CD4-positive, alpha-beta T cell treated with Interleukin-12 subunit alpha and Interleukin-12 subunit beta, for 1 hour (primary cell): ENCODE measurements at regions not wholly inside any gene's neighbourhood (a gene's known extent, or its start where the extent isn't known, plus 50 kb on each side); places are given as distances from the start of the nearest gene placed in this dataset.

ENCODE experiments used
- DNase-seq: peaks from one replicate; pipeline ENCODE4 v3.0.0-alpha.2; 2020

- DNase-seq: no peak
Measured at GRCh38 chr5:92912283-92912682, 668.7 kb downstream of the NR2F1-AS1 start.

DNA sequence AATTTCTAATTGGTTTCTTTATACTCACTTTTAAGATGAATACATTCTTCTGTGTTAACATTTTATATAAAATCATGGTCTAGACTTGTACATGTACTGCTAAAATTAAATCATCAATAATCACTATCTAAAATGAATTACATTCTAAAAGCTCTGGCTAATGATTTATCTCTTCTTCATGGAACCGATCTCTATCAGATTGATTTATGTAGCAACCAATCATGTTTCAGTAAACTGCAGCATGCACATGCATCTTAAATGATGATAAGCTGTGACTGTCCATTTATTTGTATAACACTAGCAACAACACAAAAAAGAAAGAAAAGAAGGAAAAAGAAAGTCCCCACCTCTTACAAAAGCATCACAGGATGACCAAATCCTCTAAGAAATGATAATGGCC lies 669.2 kb downstream of the NR2F1-AS1 start:
- DNase-seq: no peak

DNA sequence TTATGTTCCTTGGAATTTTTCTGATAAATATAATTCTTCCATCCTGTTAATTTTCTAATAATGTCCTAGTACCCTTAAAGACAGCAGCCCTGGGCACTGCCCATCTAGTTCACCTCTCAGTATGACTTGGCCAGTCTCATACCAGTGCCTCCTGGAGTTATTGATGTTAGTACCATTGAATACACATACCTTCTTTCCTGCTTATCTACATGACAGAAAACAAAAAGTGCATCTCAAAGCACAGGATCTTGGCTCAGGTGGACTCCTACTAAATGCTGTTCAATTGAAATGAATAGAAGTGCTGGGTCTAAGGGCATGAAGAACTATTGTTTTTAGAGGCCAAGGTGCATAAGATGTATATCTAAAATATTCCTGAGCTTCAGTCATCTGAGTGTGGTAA lies 669.7 kb downstream of the NR2F1-AS1 start:
- DNase-seq: no peak

DNA sequence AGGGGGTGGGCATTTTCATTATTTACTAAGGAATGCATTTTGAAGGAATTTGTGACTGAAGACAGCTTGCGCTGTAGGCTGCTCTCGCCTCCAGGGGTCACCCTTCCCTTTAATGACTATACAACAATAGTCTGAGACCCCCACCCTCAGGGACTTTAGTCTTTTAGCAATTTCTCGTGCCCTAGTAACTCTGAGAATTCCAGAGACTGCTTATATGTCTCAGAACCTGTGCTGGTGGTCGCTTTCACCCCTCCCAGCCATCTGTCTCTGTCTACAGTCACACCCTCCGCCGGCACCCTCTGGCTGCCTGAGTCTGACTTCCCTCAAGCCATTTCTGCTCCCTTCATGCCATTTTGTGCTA lies 671.4 kb downstream of the NR2F1-AS1 start:
- no peak for DNase-seq

DNA sequence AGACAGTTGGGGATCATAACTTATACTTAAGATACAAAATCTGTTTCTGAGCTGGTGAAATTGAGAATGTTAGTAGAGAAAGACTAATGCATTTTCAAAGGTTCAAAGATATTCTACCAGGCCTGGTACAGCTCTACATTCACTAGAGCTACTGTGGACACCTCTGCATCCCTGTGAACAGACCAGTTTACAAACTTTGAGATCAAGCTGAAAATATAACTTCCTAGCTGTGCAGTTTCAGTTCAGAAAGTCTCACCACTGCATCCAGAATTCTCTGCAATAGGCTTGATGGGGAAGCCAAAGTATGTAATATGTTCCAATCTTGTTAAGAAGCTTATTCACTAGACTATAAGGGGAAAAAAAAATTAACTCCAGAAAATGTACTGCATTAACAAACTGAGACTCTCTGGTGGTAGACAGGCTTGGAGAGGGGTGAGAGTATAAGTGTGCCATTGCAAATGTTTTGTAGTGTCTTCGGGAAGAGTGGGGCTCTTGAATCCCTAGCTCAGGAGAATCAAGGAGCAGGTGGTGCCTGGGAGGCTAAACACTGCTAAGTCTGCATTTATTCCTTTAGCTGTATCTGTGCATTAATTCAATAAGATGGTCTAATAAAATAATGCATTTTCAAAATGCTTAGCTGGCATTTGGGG lies 671.9 kb downstream of the NR2F1-AS1 start:
- DNase-seq: no peak

- DNase-seq: no peak
Measured at GRCh38 chr5:92907938-92908606, 672.9 kb downstream of the NR2F1-AS1 start.

DNA sequence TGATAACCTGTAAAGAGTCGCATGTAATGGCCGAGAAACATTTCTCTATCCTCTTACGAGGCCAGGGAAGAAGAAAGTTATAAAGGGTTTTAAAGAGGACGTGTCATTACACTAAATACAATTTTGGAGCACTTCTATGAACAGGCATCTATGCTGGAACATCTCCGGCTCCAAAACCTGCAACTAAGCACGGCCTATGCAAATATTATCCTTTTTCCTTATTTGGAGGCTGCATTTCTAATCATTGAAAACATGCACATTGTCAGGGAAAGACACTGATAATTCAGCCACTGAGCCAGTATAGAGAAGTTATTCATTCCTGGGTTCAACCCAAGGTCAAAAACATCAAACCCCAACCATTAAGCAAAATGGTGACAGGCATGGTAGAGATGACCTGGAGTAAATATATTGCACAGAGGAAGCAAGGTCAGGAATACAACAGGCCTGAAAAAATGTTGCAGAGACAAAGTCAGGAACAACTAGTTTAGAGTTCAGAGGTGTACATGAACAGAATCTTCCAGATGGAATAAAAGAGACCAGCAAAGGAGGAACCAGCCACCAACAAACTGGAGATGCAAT lies 674.1 kb downstream of the NR2F1-AS1 start:
- no peak for DNase-seq

- DNase-seq: no peak
Measured at GRCh38 chr5:92904021-92904420, 677.0 kb downstream of the NR2F1-AS1 start.

DNA sequence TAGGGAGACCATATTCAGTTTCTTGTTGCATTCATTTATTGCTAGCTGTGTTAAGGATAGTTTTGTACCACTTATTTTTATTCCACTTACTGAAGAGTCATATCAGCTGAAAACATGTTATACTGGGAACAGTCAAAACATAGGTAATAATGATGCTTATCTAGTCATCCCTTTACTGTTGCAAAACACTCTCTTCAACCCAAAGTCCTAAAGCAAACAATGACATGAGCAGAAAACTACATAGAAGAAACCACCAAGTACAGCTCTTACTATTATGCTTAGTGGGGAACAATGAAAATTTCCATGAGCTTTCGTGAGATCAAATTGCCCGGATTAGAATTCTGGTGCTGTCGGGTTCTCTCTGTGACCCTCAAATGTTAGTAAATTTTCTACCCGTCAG lies 681.4 kb downstream of the NR2F1-AS1 start:
- no peak for DNase-seq

GRCh38 chr5:92896722-92897121 lies 684.3 kb downstream of the NR2F1-AS1 start:
- no peak for DNase-seq

DNA sequence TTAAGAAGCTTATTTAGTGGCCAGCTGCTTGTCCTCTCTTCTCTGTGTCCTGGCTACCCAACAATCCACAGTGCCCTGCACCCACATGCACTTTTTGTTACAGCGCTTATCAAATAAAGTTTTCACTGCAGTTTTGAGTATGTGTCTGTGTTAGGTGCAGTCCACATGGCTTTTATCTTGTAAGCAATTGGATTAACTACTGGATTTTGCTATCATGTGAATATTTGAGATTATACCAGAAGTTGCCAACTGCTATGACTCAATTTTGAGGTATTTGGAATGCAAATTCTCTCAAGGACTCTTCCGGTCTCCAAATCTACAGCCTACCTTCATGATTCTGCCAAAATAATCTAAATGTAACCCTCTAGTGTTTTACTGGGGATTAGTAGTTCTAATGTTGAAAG lies 690.2 kb downstream of the NR2F1-AS1 start:
- no peak for DNase-seq

GRCh38 chr5:92889140-92889539 lies 691.9 kb downstream of the NR2F1-AS1 start:
- no peak for DNase-seq

GRCh38 chr5:92887254-92887653 lies 693.8 kb downstream of the NR2F1-AS1 start:
- no peak for DNase-seq

- DNase-seq: no peak
Measured at GRCh38 chr5:92886751-92887150, 694.3 kb downstream of the NR2F1-AS1 start.

DNA sequence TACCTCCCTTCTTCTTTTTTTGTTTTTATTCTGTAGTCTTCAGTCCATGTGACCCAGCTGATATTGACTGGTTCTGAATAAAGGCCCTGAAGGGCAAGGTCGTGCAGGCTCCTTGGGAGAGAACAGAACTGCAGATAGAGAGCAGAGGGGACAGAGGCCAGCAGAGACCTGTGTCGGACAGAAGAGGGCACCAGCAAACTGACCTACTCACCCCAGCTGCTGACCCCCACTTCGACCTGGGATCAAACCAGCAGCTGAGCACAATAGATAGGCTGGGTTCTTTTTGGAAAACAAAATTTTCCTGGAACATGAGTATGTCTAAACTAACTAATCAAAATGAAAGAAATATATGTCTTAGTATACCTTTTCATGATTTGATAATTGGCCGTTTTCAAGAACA lies 695.1 kb downstream of the NR2F1-AS1 start:
- no peak for DNase-seq

DNA sequence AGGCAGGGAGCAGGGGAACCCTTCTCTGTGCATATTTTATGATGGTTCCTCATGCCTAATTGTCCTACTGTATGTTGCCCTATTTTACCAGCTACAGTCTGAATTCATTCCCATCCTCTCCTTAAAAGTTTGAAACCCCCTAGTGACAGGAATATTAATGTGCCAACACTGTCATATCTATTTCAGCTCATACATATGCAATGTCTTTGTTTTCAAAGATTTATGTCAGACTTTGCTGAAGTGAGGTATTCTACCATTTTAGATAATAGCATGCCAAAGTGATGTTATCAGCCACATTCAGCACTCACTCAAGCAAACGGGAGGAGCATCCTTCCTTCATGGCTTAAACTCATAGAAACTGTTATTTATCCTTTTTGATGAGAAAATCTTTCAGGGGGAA lies 696.5 kb downstream of the NR2F1-AS1 start:
- DNase-seq: no peak

DNA sequence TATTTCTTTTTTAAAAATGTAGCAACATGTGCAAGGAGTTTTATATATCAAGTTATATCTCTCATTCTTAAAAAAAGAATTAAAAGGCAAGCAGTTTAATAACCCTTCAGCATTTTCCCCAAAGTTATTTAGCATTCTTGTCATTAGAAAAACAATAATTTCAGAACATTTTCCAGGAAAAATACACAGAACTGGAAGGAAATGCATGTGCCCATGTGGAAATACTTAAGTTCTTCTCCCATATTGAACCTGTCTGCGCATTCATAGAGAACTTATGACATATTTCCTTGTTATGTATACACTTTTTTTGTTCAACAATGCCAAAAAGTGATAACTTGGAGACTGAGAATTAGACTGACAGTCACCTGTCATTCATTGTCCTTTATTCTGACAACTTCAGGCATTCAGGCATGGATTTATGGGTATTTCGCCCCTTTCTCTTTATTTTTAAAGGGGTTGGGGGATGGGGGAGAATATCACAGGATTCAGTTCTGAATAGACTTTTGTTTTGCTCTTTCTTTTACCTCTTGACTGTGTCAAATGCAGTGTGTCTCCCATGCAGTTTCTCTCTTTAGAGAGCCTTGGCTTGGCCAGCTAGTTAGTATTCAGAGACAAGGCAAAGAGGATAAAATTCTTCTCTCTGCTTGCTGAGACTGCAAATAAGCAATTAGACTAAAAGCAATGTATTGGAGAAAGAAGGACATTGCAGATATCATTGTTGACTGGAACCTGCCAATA lies 701.0 kb downstream of the NR2F1-AS1 start:
- DNase-seq: no peak

DNA sequence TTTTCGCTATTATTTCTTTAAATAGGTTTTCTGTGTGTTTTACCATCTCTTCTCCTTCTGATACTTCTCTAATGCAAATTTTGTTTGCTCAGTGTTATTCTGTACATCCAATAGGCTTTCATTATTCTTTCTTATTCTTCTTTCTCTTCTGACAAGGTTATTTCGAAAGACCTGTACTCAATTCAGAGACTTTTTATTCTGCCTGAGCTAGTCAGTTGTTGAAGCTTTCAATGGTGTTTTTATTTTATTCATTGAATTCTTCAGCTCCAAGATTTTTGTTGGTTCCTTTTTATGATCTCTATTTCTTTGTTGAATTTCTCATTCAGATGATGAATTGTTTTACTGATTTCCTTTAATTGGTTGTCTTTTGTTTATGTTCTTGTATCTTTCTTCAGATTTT lies 706.2 kb downstream of the NR2F1-AS1 start:
- no peak for DNase-seq

- DNase-seq: no peak
Measured at GRCh38 chr5:92868442-92868841, 712.6 kb downstream of the NR2F1-AS1 start.

DNA sequence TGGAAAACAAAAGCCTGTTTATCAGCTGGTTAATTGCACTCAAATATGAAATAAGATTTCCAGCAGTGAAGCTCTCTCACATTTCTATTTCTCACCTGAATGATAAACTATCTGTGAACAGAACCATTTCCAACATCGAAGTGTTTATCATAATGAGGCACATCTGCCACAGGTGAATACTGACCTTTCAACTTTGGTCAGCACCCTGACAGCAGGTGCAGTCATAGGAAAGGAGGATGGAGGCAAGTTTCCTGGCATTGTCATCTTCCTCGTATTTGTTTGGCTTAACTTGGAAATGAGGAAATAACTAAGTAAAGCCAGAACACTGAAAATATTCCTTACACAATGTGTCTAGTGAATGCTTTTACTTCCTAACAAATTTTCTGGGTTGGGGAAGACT lies 716.4 kb downstream of the NR2F1-AS1 start:
- DNase-seq: no peak

DNA sequence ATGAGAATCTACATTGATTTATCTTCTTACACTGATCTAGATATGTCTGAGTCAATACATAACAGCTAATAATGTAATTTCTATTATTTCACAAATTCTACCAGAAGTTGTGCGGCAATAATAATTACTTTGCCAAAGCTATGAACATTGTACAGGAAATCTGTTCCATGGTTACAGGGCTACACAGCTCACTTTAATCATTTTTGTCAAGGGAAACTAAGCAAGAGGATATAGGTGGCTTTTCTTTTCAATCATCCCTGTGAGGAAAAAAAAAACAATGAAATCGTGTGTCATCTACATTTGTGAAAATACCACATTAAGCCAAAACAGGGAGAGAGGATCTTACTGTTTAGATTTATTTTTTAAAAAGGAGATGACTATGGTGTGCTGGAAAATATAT lies 717.4 kb downstream of the NR2F1-AS1 start:
- DNase-seq: no peak

- no peak for DNase-seq
Measured at GRCh38 chr5:92861531-92862285, 719.3 kb downstream of the NR2F1-AS1 start.

- no peak for DNase-seq
Measured at GRCh38 chr5:92860061-92860460, 721.0 kb downstream of the NR2F1-AS1 start.
